HEK293 (cell line): ENCODE measurements at regions not wholly inside any gene's neighbourhood (a gene's known extent, or its start where the extent isn't known, plus 50 kb on each side); places are given as distances from the start of the nearest gene placed in this dataset.

Source experiments
- GLIS1 ChIP-seq: fragments of 450-650 bp; formaldehyde crosslinking; IDR thresholded peaks from 2 replicates; pipeline ENCODE4 v1.5.1; 2016; ENCODE audit warnings: missing biosample characterization, missing genetic modification characterization
- TRIM28 ChIP-seq: IDR thresholded peaks from 2 replicates; pipeline ENCODE4 v1.6.1; 2011; ENCODE audit warnings: low read length, control low read depth, borderline replicate concordance
- YY1 ChIP-seq: fragments of 450-650 bp; formaldehyde crosslinking; IDR thresholded peaks from 2 replicates; pipeline ENCODE4 v1.5.1; 2018; ENCODE audit warnings: missing biosample characterization, missing genetic modification characterization
- ZNF292 ChIP-seq: fragments of 450-650 bp; formaldehyde crosslinking; IDR thresholded peaks from 2 replicates; pipeline ENCODE4 v1.5.1; 2016; ENCODE audit warnings: low read depth, missing biosample characterization, missing genetic modification characterization, borderline replicate concordance
- ZNF391 ChIP-seq: fragments of 450-650 bp; formaldehyde crosslinking; IDR thresholded peaks from 2 replicates; pipeline ENCODE4 v1.5.1; 2016; ENCODE audit warnings: low read depth, missing biosample characterization, missing genetic modification characterization, borderline replicate concordance
- ZNF555 ChIP-seq: fragments of 450-650 bp; formaldehyde crosslinking; conservative IDR thresholded peaks from 2 replicates; pipeline ENCODE4 v1.5.1; 2017; ENCODE audit warnings: missing biosample characterization, mild to moderate bottlenecking, missing genetic modification characterization, inconsistent platforms
- ZNF776 ChIP-seq: fragments of 450-650 bp; formaldehyde crosslinking; IDR thresholded peaks from 2 replicates; pipeline ENCODE4 v1.5.0; 2017; ENCODE audit warnings: missing biosample characterization, missing genetic modification characterization, borderline replicate concordance
- TF ChIP-seq, protein P1 (sequence below): fragments of 450-650 bp; formaldehyde crosslinking; IDR thresholded peaks from 2 replicates; pipeline ENCODE4 v1.5.1; 2016; ENCODE audit warnings: missing biosample characterization, missing genetic modification characterization
- TF ChIP-seq, protein P2 (sequence below): fragments of 450-650 bp; formaldehyde crosslinking; IDR thresholded peaks from 2 replicates; pipeline ENCODE4 v1.5.1; 2016; ENCODE audit warnings: missing biosample characterization, missing genetic modification characterization

DNA sequence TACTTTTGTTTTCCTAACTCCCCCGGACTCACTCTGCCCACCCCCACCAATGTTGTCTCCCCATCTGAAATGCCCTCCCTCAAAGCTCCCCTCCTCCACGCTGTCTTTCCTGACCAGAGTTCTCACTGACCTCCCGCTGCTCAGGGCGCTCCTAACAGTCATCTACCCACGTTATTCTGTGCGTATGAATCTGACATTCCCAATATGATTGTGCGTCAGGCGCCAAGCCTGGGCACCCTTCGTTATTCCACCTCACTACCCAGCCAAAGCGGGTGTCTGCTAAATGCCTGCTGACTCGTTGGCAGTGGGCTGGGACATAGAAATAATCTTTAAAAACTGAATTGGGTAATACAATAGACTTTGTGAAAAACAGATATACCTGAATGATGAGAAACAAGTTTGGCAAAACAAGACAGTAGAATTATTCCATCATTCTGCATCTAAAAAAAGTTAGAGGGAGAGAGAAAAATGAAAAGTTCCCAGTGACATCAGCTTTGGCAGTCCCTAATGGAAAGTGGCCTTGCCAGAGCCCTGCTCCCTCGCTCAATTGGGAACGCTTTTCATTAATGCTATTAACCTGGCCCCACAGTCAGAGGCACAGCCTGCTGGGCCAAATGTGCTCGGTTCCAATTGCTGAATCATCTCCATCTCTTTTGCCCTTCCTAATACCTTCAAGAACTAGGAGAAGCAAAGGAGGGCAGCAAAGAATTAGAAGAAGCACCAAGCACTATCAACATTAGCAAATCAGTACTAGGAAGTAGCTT lies 74.0 kb upstream of the PLXNC1 start:
- TF ChIP-seq, protein P1, sequence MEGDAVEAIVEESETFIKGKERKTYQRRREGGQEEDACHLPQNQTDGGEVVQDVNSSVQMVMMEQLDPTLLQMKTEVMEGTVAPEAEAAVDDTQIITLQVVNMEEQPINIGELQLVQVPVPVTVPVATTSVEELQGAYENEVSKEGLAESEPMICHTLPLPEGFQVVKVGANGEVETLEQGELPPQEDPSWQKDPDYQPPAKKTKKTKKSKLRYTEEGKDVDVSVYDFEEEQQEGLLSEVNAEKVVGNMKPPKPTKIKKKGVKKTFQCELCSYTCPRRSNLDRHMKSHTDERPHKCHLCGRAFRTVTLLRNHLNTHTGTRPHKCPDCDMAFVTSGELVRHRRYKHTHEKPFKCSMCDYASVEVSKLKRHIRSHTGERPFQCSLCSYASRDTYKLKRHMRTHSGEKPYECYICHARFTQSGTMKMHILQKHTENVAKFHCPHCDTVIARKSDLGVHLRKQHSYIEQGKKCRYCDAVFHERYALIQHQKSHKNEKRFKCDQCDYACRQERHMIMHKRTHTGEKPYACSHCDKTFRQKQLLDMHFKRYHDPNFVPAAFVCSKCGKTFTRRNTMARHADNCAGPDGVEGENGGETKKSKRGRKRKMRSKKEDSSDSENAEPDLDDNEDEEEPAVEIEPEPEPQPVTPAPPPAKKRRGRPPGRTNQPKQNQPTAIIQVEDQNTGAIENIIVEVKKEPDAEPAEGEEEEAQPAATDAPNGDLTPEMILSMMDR = no peak
- TF ChIP-seq ZNF391 = no peak
- TF ChIP-seq, protein P2, sequence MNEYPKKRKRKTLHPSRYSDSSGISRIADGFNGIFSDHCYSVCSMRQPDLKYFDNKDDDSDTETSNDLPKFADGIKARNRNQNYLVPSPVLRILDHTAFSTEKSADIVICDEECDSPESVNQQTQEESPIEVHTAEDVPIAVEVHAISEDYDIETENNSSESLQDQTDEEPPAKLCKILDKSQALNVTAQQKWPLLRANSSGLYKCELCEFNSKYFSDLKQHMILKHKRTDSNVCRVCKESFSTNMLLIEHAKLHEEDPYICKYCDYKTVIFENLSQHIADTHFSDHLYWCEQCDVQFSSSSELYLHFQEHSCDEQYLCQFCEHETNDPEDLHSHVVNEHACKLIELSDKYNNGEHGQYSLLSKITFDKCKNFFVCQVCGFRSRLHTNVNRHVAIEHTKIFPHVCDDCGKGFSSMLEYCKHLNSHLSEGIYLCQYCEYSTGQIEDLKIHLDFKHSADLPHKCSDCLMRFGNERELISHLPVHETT = no peak
- TF ChIP-seq GLIS1 (tag by site-specific recombination) = no peak
- TF ChIP-seq YY1 (tag by site-specific recombination) = no peak
- no peak for TF ChIP-seq ZNF776
- TF ChIP-seq ZNF555 = no peak
- no peak for TF ChIP-seq ZNF292
- TF ChIP-seq TRIM28 = no peak
